ENCODE measurements at regions not wholly inside any gene's neighbourhood (a gene's known extent, or its start where the extent isn't known, plus 50 kb on each side); places are given as distances from the start of the nearest gene placed in this dataset.

DNA sequence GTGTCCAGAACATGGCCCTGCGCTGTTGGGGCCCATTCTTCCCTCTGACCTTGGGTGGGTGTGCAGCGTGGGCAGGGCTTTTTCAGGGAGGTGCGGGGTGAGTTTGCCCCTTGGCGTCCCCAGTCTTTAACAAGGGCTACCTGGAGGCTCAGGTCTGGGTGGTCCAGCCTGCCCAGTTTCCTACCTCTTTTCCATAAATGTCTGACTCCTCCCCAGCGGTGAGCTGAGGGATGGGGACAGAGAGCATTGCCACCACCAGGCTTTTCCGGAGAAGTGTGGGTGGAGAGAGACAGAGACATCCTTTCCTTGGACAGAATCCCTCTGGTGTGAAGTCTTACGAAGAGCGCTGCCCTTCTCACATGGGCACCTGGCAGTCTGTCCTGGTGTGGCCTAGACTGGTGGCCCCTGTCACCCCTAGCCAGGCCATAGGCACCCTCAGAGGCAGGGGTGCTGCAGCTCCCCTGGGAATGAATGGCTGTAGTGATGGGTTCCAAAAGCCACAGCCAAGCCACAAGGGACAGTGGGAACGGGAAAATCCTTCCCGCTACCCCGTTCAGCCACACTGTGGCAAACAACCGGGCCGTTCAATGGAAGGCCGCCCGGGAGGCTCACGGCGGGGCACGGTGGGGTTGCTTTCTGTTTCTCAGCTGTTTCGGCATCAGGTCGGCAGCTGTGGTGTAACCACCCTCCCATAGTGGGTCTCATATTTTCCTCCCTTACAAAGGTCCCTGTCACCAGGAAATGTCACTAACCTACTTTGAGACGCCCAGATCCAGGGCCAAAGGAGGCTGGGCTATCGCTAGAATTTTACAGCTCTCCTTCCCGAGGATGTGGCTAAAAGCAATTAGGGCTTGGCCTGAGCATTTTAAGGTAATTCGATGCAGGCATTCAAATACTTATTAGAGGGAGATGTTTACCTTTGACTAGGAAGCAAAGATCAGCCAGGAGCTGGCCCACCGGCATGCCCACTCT lies 61.9 kb upstream of the GSE1 start (continued):
- TF ChIP-seq, protein P1, sequence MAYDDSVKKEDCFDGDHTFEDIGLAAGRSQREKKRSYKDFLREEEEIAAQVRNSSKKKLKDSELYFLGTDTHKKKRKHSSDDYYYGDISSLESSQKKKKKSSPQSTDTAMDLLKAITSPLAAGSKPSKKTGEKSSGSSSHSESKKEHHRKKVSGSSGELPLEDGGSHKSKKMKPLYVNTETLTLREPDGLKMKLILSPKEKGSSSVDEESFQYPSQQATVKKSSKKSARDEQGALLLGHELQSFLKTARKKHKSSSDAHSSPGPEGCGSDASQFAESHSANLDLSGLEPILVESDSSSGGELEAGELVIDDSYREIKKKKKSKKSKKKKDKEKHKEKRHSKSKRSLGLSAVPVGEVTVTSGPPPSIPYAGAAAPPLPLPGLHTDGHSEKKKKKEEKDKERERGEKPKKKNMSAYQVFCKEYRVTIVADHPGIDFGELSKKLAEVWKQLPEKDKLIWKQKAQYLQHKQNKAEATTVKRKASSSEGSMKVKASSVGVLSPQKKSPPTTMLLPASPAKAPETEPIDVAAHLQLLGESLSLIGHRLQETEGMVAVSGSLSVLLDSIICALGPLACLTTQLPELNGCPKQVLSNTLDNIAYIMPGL (CRISPR knock-in tag; IDR thresholded peaks at IDR 0.05; ENCODE audit: borderline replicate concordance in 1 of 2, low read depth in 1 of 2) = peak in 1 of 2 experiments; percentile 14; a peak in 1 of 4 replicates
- TF ChIP-seq, protein P2, sequence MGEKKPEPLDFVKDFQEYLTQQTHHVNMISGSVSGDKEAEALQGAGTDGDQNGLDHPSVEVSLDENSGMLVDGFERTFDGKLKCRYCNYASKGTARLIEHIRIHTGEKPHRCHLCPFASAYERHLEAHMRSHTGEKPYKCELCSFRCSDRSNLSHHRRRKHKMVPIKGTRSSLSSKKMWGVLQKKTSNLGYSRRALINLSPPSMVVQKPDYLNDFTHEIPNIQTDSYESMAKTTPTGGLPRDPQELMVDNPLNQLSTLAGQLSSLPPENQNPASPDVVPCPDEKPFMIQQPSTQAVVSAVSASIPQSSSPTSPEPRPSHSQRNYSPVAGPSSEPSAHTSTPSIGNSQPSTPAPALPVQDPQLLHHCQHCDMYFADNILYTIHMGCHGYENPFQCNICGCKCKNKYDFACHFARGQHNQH (CRISPR knock-in tag; IDR thresholded peaks at IDR 0.05) = peak; percentile 54; the same call in 1 of the 2 replicates
- TF ChIP-seq MIER3 (CRISPR knock-in tag; IDR thresholded peaks at IDR 0.05; ENCODE audit: borderline replicate concordance) (no peak), ZNF569 (CRISPR knock-in tag; IDR thresholded peaks at IDR 0.05; ENCODE audit: borderline replicate concordance) (no peak), SNAPC2 (CRISPR knock-in tag; IDR thresholded peaks at IDR 0.05) (0 out of 2 replicates have a peak, but pooled peaks have one; percentile 38), MYNN (CRISPR knock-in tag; IDR thresholded peaks at IDR 0.05; ENCODE audit: low read depth) (0 out of 2 replicates have a peak, but pooled peaks have one; percentile 28), SALL1 (CRISPR knock-in tag; IDR thresholded peaks at IDR 0.05) (0 out of 2 replicates have a peak, but pooled peaks have one; percentile 28), IKZF1 (IDR thresholded peaks at IDR 0.05) (no peak), GATAD2A (CRISPR knock-in tag; IDR thresholded peaks at IDR 0.05) (peak; percentile 41; the same call in 1 of the 2 replicates), ZC3H13 (CRISPR knock-in tag; IDR thresholded peaks at IDR 0.05) (0 out of 2 replicates have a peak, but pooled peaks have one; percentile 32), SMAD1 (CRISPR knock-in tag; IDR thresholded peaks at IDR 0.05; ENCODE audit: borderline replicate concordance, low read depth) (peak; percentile 57; the same call in 1 of the 2 replicates), ELF3 (CRISPR knock-in tag; IDR thresholded peaks at IDR 0.05) (no peak), GTF3A (CRISPR knock-in tag; conservative IDR thresholded peaks at IDR 0.05) (no peak), BRD4 (CRISPR knock-in tag; IDR thresholded peaks at IDR 0.05) (peak; percentile 11; the same call in 1 of the 2 replicates), KLF13 (CRISPR knock-in tag; IDR thresholded peaks at IDR 0.05) (no peak), ZC3H4 (CRISPR knock-in tag; IDR thresholded peaks at IDR 0.05; ENCODE audit: borderline replicate concordance) (no peak), MAZ (IDR thresholded peaks at IDR 0.05; ENCODE audit: borderline replicate concordance, low read depth, low read length) (no peak), MAZ (CRISPR knock-in tag; IDR thresholded peaks at IDR 0.05; ENCODE audit: low read depth) (no peak), ZNF292 (CRISPR knock-in tag; IDR thresholded peaks at IDR 0.05; ENCODE audit: borderline replicate concordance, low read depth) (0 out of 2 replicates have a peak, but pooled peaks have one; percentile 30)
- TF ChIP-seq, protein P3, sequence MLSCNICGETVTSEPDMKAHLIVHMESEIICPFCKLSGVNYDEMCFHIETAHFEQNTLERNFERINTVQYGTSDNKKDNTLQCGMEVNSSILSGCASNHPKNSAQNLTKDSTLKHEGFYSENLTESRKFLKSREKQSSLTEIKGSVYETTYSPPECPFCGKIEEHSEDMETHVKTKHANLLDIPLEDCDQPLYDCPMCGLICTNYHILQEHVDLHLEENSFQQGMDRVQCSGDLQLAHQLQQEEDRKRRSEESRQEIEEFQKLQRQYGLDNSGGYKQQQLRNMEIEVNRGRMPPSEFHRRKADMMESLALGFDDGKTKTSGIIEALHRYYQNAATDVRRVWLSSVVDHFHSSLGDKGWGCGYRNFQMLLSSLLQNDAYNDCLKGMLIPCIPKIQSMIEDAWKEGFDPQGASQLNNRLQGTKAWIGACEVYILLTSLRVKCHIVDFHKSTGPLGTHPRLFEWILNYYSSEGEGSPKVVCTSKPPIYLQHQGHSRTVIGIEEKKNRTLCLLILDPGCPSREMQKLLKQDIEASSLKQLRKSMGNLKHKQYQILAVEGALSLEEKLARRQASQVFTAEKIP (CRISPR knock-in tag; IDR thresholded peaks at IDR 0.05; ENCODE audit: borderline replicate concordance) = no peak
- TF ChIP-seq, protein P4, sequence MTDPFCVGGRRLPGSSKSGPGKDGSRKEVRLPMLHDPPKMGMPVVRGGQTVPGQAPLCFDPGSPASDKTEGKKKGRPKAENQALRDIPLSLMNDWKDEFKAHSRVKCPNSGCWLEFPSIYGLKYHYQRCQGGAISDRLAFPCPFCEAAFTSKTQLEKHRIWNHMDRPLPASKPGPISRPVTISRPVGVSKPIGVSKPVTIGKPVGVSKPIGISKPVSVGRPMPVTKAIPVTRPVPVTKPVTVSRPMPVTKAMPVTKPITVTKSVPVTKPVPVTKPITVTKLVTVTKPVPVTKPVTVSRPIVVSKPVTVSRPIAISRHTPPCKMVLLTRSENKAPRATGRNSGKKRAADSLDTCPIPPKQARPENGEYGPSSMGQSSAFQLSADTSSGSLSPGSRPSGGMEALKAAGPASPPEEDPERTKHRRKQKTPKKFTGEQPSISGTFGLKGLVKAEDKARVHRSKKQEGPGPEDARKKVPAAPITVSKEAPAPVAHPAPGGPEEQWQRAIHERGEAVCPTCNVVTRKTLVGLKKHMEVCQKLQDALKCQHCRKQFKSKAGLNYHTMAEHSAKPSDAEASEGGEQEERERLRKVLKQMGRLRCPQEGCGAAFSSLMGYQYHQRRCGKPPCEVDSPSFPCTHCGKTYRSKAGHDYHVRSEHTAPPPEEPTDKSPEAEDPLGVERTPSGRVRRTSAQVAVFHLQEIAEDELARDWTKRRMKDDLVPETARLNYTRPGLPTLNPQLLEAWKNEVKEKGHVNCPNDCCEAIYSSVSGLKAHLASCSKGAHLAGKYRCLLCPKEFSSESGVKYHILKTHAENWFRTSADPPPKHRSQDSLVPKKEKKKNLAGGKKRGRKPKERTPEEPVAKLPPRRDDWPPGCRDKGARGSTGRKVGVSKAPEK (CRISPR knock-in tag; IDR thresholded peaks at IDR 0.05; ENCODE audit: borderline replicate concordance) = 0 out of 2 replicates have a peak, but pooled peaks have one; percentile 32
